HG03135 (cell line): ENCODE measurements at regions not wholly inside any gene's neighbourhood (a gene's known extent, or its start where the extent isn't known, plus 50 kb on each side); places are given as distances from the start of the nearest gene placed in this dataset.

Experiments used
- ATAC-seq: cut with Tn5 transposase; IDR thresholded peaks from one replicate; pipeline ENCODE4 v1.9.1; 2021; ENCODE audit warnings: mild to moderate bottlenecking, moderate library complexity; ENCODE audit not compliant: unreplicated experiment

DNA sequence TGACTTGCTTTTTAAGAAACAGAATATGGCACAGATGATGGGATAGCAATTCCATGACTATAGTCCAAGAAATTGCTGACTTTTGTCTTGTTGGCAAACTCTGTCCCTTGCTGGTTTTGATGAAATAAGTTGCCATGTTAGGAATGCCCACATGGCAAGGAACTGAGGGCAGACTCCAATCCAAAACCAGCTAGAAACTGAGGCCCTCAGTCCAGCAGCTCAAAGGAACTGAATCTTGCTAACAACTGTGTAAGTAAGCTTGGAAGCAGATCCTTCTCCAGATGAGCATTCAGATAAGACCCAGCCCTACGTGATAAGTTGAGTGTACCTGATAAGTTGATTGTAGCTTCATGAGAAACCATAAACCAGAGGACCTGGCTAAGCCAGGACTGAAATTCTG is 64.3 kb upstream of the BMPER start:
- no peak for ATAC-seq

DNA sequence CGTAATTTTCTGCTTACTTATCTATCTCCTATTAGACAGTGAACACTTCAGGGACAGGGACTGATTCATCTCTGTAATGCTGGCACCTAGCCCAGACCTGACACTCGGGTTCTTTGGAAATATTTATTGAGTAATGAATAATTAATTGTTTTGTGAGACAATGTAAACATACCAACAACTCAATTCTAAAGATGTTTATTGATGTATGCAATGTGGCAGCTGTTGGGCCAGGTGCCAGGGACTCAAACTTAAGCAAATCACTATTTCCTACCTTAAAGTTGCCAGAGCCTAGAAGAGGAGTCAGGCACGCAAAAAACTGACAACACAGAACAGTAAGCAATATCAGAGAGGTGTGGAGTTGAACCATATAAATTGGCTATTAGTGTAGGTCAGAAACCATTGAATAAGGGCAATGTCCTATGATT is 63.6 kb upstream of the BMPER start:
- ATAC-seq: no peak

DNA sequence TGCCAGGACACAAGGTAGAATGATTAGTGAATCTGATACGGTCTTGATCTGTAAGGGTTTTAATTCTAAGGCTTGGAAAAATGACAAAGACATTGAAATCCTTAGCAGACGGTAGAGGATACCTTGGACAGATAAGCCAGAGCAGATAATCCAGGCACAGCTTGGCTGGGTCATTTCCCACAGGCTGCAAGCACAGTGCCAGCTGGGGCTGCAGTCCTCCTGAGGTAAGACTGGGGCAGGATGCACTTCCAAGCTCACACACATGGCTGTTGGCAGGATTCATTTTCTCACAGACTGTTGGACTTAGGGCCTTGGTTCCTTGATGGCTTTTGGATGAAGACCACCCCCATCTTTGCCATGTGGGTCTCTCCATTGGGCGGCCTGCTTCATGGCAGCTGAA is 63.2 kb upstream of the BMPER start:
- no peak for ATAC-seq

DNA sequence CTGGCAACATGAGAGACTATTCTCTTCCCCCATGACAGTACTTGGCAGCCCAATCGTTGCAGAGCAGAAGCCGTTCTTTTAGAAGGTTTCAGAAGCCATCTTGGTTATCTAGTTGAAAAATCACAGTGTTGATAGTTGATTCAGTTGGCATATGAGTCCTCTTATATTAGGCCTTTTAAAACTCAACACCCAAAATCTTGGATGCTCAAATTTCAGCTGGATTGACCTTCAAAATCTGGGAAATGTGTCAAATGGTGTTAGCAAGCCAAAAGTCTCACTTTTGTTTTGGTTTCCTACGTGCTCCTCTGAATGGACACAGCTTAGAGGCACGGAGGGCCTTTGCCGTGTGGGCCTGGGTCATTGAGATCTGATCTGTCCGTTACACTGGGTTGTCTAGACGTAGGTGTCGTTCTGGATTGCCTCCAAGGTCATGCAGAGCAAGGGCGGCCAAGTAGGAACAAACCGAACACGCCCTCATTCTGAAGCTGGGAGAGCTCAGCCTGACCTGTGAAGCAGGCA is 59.3 kb upstream of the BMPER start:
- ATAC-seq: no peak

DNA sequence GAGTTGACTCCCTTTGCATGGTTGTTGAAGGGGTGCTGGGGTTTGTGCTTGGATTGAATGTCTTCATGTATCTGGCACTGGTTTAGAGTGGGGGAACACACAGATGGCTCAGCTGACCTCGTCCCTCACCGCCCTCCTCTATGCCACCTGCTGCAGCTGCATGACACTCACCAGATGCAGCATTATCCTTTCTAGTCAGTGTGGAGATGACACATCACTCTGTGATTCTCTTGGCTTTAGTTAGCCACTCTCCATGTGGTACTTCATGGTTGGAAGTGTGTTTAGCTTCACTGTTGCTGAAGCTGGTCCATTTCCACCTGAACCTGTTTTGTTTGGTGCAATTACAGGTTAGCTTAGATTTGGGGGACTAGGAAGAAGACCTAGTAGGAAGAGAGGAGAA is 56.3 kb upstream of the BMPER start:
- no peak for ATAC-seq

DNA sequence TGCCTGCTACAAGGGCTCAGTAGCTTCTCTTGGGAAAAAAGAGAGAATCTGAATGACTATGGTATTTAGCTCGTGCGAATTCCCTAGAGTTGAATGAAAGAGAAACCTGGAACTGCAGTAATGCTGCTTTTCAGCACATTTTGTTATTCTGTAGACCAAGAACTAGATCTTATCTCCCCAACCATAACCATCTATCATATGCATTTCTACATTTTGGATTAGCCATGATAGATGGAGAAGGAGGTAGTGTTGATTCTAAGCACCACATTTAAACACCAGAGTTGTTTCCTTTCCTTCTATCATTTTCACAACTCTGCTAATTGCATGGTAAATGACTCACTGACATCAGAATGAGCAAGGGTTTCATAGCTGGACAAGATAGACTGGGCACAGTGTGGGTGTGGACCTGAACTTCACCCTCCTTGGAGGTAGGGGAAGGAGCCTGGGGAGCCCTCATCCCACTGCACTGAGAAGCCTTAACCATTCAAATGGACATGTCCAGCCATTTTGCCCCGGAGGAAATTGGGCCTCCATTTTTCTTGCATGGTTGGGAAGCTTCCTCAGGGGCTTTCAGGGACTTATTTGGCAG is 55.3 kb upstream of the BMPER start:
- ATAC-seq: no peak

DNA sequence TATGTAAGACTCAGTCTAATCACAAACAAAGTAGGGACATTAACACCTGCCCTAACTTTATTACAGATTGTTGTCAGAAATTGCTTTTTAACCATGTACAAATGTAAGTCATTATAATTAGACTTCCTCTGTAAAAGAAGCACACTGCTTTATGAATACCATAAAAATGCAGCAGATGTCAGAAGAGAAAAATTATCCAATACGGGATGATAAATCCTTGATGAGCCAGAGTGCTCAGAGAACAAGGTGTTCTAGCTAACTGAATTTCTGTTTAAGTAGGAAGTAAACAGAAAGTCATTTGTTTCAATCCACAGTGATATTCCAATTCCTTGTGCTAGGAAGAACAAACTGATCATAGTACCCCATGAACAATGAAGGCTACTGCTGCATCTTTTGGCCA is 54.6 kb upstream of the BMPER start:
- no peak for ATAC-seq

DNA sequence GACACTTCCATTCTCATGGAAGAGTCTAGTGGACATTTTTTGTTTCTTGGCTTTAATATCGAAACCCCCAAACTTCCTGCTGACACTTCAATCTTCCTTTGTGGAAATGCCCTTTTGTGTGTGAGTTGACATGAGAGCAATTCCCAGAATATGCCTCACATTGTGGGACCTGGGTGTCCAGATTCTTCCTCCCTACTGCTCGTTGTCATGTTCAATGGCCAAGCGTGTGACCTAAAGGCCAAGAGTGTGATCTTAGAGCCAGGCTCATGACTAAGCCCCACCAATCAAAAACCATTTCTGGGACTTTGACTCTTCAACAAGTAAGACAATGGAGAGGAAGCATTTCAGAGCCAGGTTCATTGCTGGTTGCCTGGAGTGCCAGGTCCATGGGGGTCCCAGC is 52.5 kb upstream of the BMPER start:
- no peak for ATAC-seq

DNA sequence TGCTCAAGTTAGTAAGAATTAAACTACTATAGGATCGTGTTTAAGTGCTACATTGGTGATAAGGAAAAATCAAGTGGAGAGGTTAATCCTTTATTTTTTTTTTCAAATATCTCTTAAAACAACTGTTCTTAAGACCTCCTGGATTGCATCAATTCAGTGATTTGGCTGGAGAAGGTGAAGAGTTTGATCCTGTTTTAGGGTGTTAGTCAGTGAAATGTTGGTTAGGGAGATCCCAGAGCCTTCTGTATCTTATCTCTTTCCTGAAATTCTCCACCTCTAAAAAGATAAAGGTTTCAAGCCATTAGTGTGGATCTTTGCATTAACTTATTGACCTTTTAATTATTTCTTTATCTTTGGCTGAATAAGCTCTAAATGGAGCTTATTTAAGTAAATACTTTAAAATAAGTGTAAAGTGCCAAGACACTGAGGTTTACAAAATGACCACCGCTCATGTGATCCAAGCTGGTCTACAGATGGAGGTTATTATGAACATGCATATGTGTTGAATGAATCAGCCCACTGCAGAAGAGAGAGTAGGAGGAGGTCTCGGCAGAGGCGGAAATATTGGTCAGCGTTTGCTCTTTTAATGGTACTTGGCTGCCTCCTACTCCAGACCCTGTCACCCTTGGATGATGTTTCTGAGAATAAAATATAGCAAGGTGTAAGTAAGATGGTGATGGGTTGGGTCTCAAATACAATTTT is 51.8 kb upstream of the BMPER start:
- no peak for ATAC-seq

DNA sequence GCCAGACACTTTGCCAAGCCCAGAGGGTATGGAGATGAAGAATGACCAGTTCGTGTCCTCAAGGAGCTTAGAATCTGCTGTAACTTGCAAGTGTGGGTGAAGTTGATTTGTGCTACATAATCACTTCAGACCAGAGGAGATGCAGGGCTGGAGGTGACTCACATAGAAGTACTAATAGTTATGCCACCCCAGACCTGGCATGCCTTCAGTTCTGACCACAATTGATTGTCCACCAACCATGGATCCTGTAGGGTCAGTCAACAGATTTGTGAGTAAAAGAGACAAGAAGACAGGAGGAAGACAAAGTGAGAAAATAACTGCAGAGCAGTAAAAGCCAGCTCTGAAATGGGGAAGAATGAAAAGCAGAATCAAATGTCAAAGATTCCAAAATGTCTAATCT is 51.2 kb upstream of the BMPER start:
- ATAC-seq: no peak

DNA sequence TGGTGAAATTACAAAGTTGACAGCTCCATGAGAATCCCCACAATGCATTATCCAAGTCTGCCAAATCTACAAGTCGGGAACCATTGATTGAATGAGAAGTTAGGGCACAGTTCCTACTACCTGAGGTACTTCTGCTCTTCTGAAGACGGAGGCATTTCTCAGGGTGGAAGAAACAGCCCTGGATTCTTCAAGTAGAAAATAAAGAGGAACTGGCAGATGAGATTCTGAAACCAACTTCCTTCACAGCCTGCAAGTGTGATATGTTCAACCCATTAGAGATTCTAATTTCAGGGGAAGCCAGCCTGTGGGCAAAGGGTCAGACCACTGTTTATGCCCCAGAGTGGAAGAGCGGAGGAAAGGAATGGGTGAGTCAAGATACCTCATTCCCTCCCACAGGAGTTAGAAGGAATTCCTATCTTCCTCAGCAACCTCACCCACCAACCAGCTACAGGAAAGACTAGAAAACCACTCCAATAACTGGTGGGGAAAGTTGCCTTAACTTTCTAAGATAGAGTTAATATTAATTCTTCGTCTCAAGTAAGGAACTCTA is 50.5 kb upstream of the BMPER start:
- no peak for ATAC-seq
